ENCODE measurements at regions not wholly inside any gene's neighbourhood (a gene's known extent, or its start where the extent isn't known, plus 50 kb on each side); places are given as distances from the start of the nearest gene placed in this dataset.

DNA sequence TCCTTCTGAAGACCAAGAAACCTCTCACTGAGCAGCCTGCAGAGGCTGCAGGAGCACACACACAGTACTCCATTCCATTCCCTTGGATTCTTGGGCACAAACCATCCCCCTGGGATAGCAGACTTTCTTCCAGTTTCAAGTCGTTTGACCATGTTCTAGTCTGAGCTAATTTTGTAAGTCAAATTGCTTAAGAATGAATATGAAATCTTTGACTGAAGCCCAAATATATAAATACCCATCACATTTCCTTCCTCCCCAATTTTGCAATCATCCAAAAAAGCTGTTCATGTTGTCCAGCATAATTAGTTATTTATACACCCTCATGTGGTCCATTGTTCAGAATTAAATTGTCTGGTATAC is 231.2 kb upstream of the TPRG1 start:
- TF ChIP-seq POLR2A (IDR thresholded peaks at IDR 0.05), result no peak
- TF ChIP-seq, protein P1, sequence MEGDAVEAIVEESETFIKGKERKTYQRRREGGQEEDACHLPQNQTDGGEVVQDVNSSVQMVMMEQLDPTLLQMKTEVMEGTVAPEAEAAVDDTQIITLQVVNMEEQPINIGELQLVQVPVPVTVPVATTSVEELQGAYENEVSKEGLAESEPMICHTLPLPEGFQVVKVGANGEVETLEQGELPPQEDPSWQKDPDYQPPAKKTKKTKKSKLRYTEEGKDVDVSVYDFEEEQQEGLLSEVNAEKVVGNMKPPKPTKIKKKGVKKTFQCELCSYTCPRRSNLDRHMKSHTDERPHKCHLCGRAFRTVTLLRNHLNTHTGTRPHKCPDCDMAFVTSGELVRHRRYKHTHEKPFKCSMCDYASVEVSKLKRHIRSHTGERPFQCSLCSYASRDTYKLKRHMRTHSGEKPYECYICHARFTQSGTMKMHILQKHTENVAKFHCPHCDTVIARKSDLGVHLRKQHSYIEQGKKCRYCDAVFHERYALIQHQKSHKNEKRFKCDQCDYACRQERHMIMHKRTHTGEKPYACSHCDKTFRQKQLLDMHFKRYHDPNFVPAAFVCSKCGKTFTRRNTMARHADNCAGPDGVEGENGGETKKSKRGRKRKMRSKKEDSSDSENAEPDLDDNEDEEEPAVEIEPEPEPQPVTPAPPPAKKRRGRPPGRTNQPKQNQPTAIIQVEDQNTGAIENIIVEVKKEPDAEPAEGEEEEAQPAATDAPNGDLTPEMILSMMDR (IDR thresholded peaks at IDR 0.05 in 4 of 5, conservative IDR thresholded peaks at IDR 0.05 in 1 of 5), result no peak
- H3K36me3 ChIP-seq, result no peaks in the 10 kb centered on the region
- ATAC-seq, result peak; percentile 68
- in situ Hi-C loops (cut with MboI; ENCODE audit: low sequenced_read_pairs in 4 of 4) (loop anchor here in 1 of 4 donors (10.0 kb wide), 2 partner anchors 586 to 1026 kb away; no protein-coding TSS in a partner anchor), intact Hi-C loops (cut with DNase I; ENCODE audit: low total_unique reads) (loop anchor here (10.0 kb wide), 2 partner anchors 356 to 1086 kb away; no protein-coding TSS in a partner anchor)
- peak overlapping the region; percentile 60 to 69 (median 67) for H3K27ac ChIP-seq
- H3K27me3 ChIP-seq, result no peaks in the 10 kb centered on the region
- no peak overlapping the region for H3K4me3 ChIP-seq
- DNase-seq, result peak; percentile 33 to 64
- H3K9me3 ChIP-seq, result no peaks in the 10 kb centered on the region
- H3K4me1 ChIP-seq, result peaks cover 17 to 22% of the 10 kb centered on the region in 2 donors

DNA sequence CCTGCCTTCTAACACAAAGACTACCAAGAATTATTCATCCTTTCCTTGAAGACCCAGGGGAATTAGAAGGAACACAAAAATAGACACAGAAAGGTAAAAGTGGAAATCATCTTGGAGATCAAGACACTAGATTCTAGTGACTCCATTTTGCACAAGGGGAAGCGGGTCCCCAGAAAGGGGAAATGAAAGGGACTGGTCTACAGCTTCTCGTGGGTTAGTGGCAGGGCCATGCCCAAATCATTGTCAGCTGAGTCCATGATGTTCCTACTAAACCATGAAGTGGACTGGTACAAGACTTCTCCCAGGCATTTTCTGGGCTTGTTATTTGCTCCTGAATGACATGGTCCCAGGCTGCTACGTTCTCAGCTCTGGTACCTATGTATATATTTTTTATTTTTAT is 230.7 kb upstream of the TPRG1 start:
- Histone ChIP-seq H3K4me3 (no peak overlapping the region), H3K27ac (peak overlapping the region; percentile 60 to 69 (median 67)), H3K36me3 (no peaks in the 10 kb centered on the region), H3K27me3 (no peaks in the 10 kb centered on the region), H3K9me3 (no peaks in the 10 kb centered on the region), H3K4me1 (peaks cover 17 to 22% of the 10 kb centered on the region in 2 donors)
- DNase-seq, result peak in 1 of 2 donors; percentile 37
- ATAC-seq, result no peak
- intact Hi-C loops (cut with DNase I; ENCODE audit: low total_unique reads), result loop anchor here (10.0 kb wide), 2 partner anchors 356 to 1086 kb away; no protein-coding TSS in a partner anchor
- TF ChIP-seq, protein P1 (IDR thresholded peaks at IDR 0.05 in 4 of 5, conservative IDR thresholded peaks at IDR 0.05 in 1 of 5), result no peak
- no peak for TF ChIP-seq POLR2A (IDR thresholded peaks at IDR 0.05)
- in situ Hi-C loops (cut with MboI; ENCODE audit: low sequenced_read_pairs in 4 of 4), result loop anchor here in 1 of 4 donors (10.0 kb wide), 2 partner anchors 586 to 1026 kb away; no protein-coding TSS in a partner anchor

GRCh38 chr3:188942191-188942590 is 229.6 kb upstream of the TPRG1 start:
- ATAC-seq, result no peak
- intact Hi-C loops (cut with DNase I; ENCODE audit: low total_unique reads), result loop anchor here (10.0 kb wide), 2 partner anchors 357 to 1087 kb away; no protein-coding TSS in a partner anchor
- TF ChIP-seq, protein P1 (IDR thresholded peaks at IDR 0.05 in 4 of 5, conservative IDR thresholded peaks at IDR 0.05 in 1 of 5), result no peak
- no peak for TF ChIP-seq POLR2A (IDR thresholded peaks at IDR 0.05)

GRCh38 chr3:188943591-188943990 is 228.2 kb upstream of the TPRG1 start:
- ATAC-seq (no peak), DNase-seq (no peak)
- Histone ChIP-seq H3K9me3 (no peaks in the 10 kb centered on the region), H3K27me3 (no peaks in the 10 kb centered on the region), H3K27ac (peak overlapping the region in 3 of 4 donors; percentile 92 to 98 (median 98)), H3K36me3 (no peaks in the 10 kb centered on the region), H3K4me1 (peaks cover 34 to 40% of the 10 kb centered on the region in 2 donors), H3K4me3 (no peak overlapping the region)
- no peak for TF ChIP-seq POLR2A (IDR thresholded peaks at IDR 0.05)
- TF ChIP-seq, protein P1 (IDR thresholded peaks at IDR 0.05 in 4 of 5, conservative IDR thresholded peaks at IDR 0.05 in 1 of 5), result no peak
- intact Hi-C loops (cut with DNase I; ENCODE audit: low total_unique reads) (loop anchor here (10.0 kb wide), 2 partner anchors 359 to 1089 kb away; no protein-coding TSS in a partner anchor), in situ Hi-C loops (cut with MboI; ENCODE audit: low sequenced_read_pairs in 4 of 4) (loop anchor here in 1 of 4 donors (10.0 kb wide), 2 partner anchors 589 to 1029 kb away; no protein-coding TSS in a partner anchor)

More at GRCh38 chr3:188942191-188942590, 229.6 kb upstream of the TPRG1 start:
- H3K36me3 ChIP-seq, result no peaks in the 10 kb centered on the region
- H3K4me3 ChIP-seq, result no peak overlapping the region
- H3K9me3 ChIP-seq, result no peaks in the 10 kb centered on the region
- H3K27me3 ChIP-seq, result no peaks in the 10 kb centered on the region
- H3K4me1 ChIP-seq, result peaks cover 28 to 33% of the 10 kb centered on the region in 2 donors
- no peak for DNase-seq
- in situ Hi-C loops (cut with MboI; ENCODE audit: low sequenced_read_pairs in 4 of 4), result loop anchor here in 1 of 4 donors (10.0 kb wide), 2 partner anchors 587 to 1027 kb away; no protein-coding TSS in a partner anchor
- H3K27ac ChIP-seq, result peak overlapping the region in 2 of 4 donors; percentile 60 to 69

Data from gastrocnemius medialis (tissue), 4 donors.